Loucy (cell line): ENCODE measurements at regions not wholly inside any gene's neighbourhood (a gene's known extent, or its start where the extent isn't known, plus 50 kb on each side); places are given as distances from the start of the nearest gene placed in this dataset.

Experiments used
- H2AFZ ChIP-seq: fragments of 200-600 bp; sonication (generic); 2 replicates; pipeline ENCODE4 v1.6.0; 2016; ENCODE audit warnings: antibody characterized with exemption, mild to moderate bottlenecking, low read length, moderate library complexity
- H3F3A ChIP-seq: fragments of 200-600 bp; 2 replicates; pipeline ENCODE4 v1.6.0; 2016; ENCODE audit warnings: antibody characterized with exemption, low read depth, mild to moderate bottlenecking
- H3K27me3 ChIP-seq: fragments of 200-600 bp; sonication (generic); 2 replicates; pipeline ENCODE4 v1.6.1; 2014; ENCODE audit warnings: low read length, mild to moderate bottlenecking; ENCODE audit not compliant: insufficient read depth, poor library complexity, severe bottlenecking
- H3K36me3 ChIP-seq: fragments of 200-600 bp; sonication (generic); 2 replicates; pipeline ENCODE4 v1.6.1; 2016; ENCODE audit warnings: low read length; ENCODE audit not compliant: insufficient read depth
- H3K4me1 ChIP-seq: fragments of 200-600 bp; sonication (generic); 2 replicates; pipeline ENCODE4 v1.5.1; 2014; ENCODE audit warnings: low read length, mild to moderate bottlenecking; ENCODE audit not compliant: insufficient read depth, poor library complexity, severe bottlenecking
- H3K4me2 ChIP-seq: fragments of 200-600 bp; sonication (generic); 2 replicates; pipeline ENCODE4 v1.6.0; 2014; ENCODE audit warnings: antibody characterized with exemption, low read length, low read depth, mild to moderate bottlenecking; ENCODE audit not compliant: poor library complexity, severe bottlenecking
- H3K4me3 ChIP-seq: fragments of 200-600 bp; sonication (generic); 2 replicates; pipeline ENCODE4 v1.5.1; 2014; ENCODE audit warnings: low read length, mild to moderate bottlenecking, mixed read lengths; ENCODE audit not compliant: poor library complexity, severe bottlenecking
- H3K79me2 ChIP-seq: fragments of 200-600 bp; sonication (generic); 2 replicates; pipeline ENCODE4 v1.6.1; 2014; ENCODE audit warnings: low read length; ENCODE audit not compliant: insufficient read depth
- H3K9ac ChIP-seq: fragments of 200-600 bp; sonication (generic); 2 replicates; pipeline ENCODE4 v1.6.0; 2014; ENCODE audit warnings: mild to moderate bottlenecking, low read depth, low read length, moderate library complexity; ENCODE audit not compliant: poor library complexity, severe bottlenecking
- H3K9me2 ChIP-seq: fragments of 200-600 bp; sonication (generic); replicated peaks from 2 replicates; pipeline ENCODE4 v1.6.1; 2016; ENCODE audit warnings: low read depth, low read length, mixed read lengths
- H3K9me3 ChIP-seq: fragments of 200-600 bp; sonication (generic); 2 replicates; pipeline ENCODE4 v1.6.1; 2014; ENCODE audit warnings: mild to moderate bottlenecking, antibody characterized with exemption, low read length, low read depth; ENCODE audit not compliant: insufficient read depth
- H4K20me1 ChIP-seq: fragments of 200-600 bp; sonication (generic); 2 replicates; pipeline ENCODE4 v1.6.0; 2014; ENCODE audit warnings: antibody characterized with exemption, low read length, mild to moderate bottlenecking; ENCODE audit not compliant: insufficient read depth, poor library complexity, severe bottlenecking
- EZH2phosphoT487 ChIP-seq: fragments of 200-600 bp; IDR thresholded peaks from 2 replicates; pipeline ENCODE4 v1.6.1; 2018; ENCODE audit warnings: antibody characterized with exemption, mild to moderate bottlenecking, moderate library complexity, borderline replicate concordance
- TF ChIP-seq, protein P1 (sequence below): fragments of 200-600 bp; sonication (generic); conservative IDR thresholded peaks from 2 replicates; pipeline ENCODE4 v1.5.1; 2014; ENCODE audit warnings: mild to moderate bottlenecking, antibody characterized with exemption, low read length

DNA sequence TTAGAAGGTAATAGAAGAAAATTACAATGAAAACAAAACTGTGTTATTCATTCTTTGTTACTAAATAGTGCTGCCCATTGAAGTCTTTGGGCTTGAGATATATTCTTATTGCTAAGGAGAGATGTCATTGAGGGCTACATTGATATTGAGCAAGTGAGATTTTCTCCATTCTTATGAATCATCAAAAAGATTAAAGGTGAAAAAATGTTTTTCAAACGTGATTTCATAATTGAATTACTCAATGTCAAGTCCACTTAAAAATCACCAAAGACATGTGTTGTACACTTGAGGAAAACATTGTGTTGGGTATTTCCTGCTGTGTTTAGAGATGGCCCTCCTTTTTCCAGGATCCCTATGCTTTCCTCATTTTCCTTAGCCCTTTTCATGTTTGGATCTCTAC, 448.1 kb downstream of the NFIB start:
- Histone ChIP-seq H3K9ac (no peak overlapping the region), H3K4me2 (no peak overlapping the region), H3K9me2 (no peaks in the 10 kb centered on the region), H2AFZ (no peak overlapping the region), H3K36me3 (no peaks in the 10 kb centered on the region), H3F3A (no peaks in the 10 kb centered on the region), H3K9me3 (no peaks in the 10 kb centered on the region), H3K27me3 (no peaks in the 10 kb centered on the region), H3K4me1 (no peaks in the 10 kb centered on the region), H4K20me1 (no peaks in the 10 kb centered on the region), H3K79me2 (no peaks in the 10 kb centered on the region), H3K4me3 (no peak overlapping the region)
- no peak for TF ChIP-seq EZH2phosphoT487
- TF ChIP-seq, protein P1, sequence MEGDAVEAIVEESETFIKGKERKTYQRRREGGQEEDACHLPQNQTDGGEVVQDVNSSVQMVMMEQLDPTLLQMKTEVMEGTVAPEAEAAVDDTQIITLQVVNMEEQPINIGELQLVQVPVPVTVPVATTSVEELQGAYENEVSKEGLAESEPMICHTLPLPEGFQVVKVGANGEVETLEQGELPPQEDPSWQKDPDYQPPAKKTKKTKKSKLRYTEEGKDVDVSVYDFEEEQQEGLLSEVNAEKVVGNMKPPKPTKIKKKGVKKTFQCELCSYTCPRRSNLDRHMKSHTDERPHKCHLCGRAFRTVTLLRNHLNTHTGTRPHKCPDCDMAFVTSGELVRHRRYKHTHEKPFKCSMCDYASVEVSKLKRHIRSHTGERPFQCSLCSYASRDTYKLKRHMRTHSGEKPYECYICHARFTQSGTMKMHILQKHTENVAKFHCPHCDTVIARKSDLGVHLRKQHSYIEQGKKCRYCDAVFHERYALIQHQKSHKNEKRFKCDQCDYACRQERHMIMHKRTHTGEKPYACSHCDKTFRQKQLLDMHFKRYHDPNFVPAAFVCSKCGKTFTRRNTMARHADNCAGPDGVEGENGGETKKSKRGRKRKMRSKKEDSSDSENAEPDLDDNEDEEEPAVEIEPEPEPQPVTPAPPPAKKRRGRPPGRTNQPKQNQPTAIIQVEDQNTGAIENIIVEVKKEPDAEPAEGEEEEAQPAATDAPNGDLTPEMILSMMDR, result no peak

DNA sequence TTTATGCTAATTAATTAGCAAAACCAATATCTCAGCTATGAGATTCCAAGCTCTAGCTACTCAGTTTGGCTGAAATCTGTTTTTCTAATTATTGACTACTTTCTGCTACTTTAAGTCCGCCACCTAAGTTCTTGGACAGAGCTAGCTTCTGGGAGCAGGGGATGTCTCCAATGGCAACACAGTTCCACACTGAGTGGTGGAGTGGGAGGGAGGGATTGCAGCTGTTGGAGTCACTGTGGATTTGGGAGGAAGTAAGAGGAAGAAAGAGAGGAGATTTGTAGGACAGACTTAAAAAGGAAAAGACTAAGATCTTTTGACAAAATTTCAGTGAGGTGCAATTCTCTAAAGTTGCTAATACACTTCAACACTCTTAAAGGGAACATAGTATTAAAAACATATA, 450.8 kb downstream of the NFIB start:
- no peak overlapping the region for H2AFZ ChIP-seq
- no peaks in the 10 kb centered on the region for H3K27me3 ChIP-seq
- no peak overlapping the region for H3K4me2 ChIP-seq
- no peaks in the 10 kb centered on the region for H3F3A ChIP-seq
- TF ChIP-seq EZH2phosphoT487, result no peak
- TF ChIP-seq, protein P1, result no peak
- H3K9me2 ChIP-seq, result no peaks in the 10 kb centered on the region
- H3K36me3 ChIP-seq, result no peaks in the 10 kb centered on the region
- no peak overlapping the region for H3K4me3 ChIP-seq
- no peaks in the 10 kb centered on the region for H4K20me1 ChIP-seq
- H3K4me1 ChIP-seq, result no peaks in the 10 kb centered on the region
- H3K9ac ChIP-seq, result no peak overlapping the region
- no peaks in the 10 kb centered on the region for H3K9me3 ChIP-seq
- no peaks in the 10 kb centered on the region for H3K79me2 ChIP-seq

DNA sequence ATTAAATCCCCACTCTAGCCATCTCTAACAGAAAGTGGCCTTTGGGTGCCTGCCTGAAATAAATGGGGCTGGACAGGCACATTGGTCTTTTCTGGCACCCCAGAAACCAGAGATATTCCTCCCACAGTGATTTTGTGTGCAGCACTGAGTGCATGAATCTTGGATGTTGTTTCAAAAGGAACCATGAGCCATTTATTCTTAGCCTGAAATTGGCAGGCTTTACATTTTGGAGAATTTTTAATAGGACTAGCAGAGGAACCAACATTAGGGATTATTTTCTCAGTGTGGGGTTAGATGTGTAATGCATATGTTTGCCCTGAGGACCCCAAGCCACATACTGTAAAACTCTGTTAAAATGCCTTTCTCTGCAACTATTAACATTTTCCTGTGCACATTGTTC, 451.3 kb downstream of the NFIB start:
- no peaks in the 10 kb centered on the region for H3K9me3 ChIP-seq
- H3K4me3 ChIP-seq, result no peak overlapping the region
- TF ChIP-seq, protein P1, result no peak
- no peak for TF ChIP-seq EZH2phosphoT487
- H3K79me2 ChIP-seq, result no peaks in the 10 kb centered on the region
- H3K27me3 ChIP-seq, result no peaks in the 10 kb centered on the region
- no peak overlapping the region for H3K4me2 ChIP-seq
- no peaks in the 10 kb centered on the region for H3F3A ChIP-seq
- H3K36me3 ChIP-seq, result no peaks in the 10 kb centered on the region
- no peaks in the 10 kb centered on the region for H4K20me1 ChIP-seq
- H3K9ac ChIP-seq, result no peak overlapping the region
- H3K9me2 ChIP-seq, result no peaks in the 10 kb centered on the region
- no peak overlapping the region for H2AFZ ChIP-seq
- H3K4me1 ChIP-seq, result no peaks in the 10 kb centered on the region
